GM12878 (cell line): ENCODE measurements at regions not wholly inside any gene's neighbourhood (a gene's known extent, or its start where the extent isn't known, plus 50 kb on each side); places are given as distances from the start of the nearest gene placed in this dataset.

Experiments used
- ATAC-seq: fragments of 200-7000 bp; cut with Tn5 transposase; 3 replicates; pipeline ENCODE4 v1.9.1; 2020; ENCODE audit warnings: mild to moderate bottlenecking, moderate library complexity
- BruUV-seq: library from RNA; stranded (reverse); fragments of 400-500 nt; replicated peaks from 2 replicates; lab custom pipeline; 2021; lab: Mats Ljungman, UMichigan
- CTCF ChIA-PET: fragments of 300-600 bp; sonication (Branson Sonifier 250); formaldehyde crosslinking; extraction: SDS; loops from one replicate; lab custom pipeline; 2021; ENCODE audit warnings: inconsistent platforms; lab: Yijun Ruan, JAX
- POLR2A ChIA-PET: fragments of 350-600 bp; formaldehyde crosslinking; extraction: SDS; loops from one replicate; lab custom pipeline; 2021; ENCODE audit warnings: inconsistent platforms; lab: Charles Lee
- RAD21 ChIA-PET: fragments of 300-600 bp; sonication (Branson Sonifier 250); formaldehyde crosslinking; loops from one replicate; lab custom pipeline; 2023; ENCODE audit warnings: antibody characterized with exemption; ENCODE audit not compliant: unreplicated experiment; lab: Charles Lee
- SMC1A ChIA-PET: fragments of 300-600 bp; sonication (Branson Sonifier 250); formaldehyde crosslinking; loops from one replicate; lab custom pipeline; 2023; ENCODE audit not compliant: unreplicated experiment, uncharacterized antibody; lab: Charles Lee
- DNase-seq: peaks from one replicate; pipeline ENCODE4 v3.0.0-alpha.2; 2011; ENCODE audit warnings: low read depth, low spot score
- FAIRE-seq: peaks from 3 replicates; lab custom pipeline; 2011; peaks lifted over from hg19 to GRCh38; lab: Jason Lieb, UNC
- H2AFZ ChIP-seq: 2 replicates; pipeline ENCODE4 v1.6.0; 2011; ENCODE audit warnings: low read depth, low read length, control low read depth; ENCODE audit not compliant: control insufficient read depth
- H3K27ac ChIP-seq: 2 replicates; pipeline ENCODE4 v1.5.1; 2011; ENCODE audit warnings: control low read depth; ENCODE audit not compliant: control insufficient read depth, insufficient read depth
- H3K27me3 ChIP-seq, 2 experiments: replicated peaks in 1 of 2; 2 replicates each; pipeline versions ENCODE4 v1.6.0 to v1.6.1; 2011; ENCODE audit warnings: low read length in 1 of 2; ENCODE audit not compliant: control insufficient read depth in 2 of 2, insufficient read depth in 2 of 2
- H3K36me3 ChIP-seq, 2 experiments: 2 replicates each; pipeline ENCODE4 v1.5.1; 2011; ENCODE audit warnings: low read length in 1 of 2; ENCODE audit not compliant: control insufficient read depth in 2 of 2, insufficient read depth in 2 of 2
- H3K4me1 ChIP-seq: 2 replicates; pipeline ENCODE4 v1.6.1; 2011; ENCODE audit warnings: mild to moderate bottlenecking, low read length, moderate library complexity, mixed read lengths; ENCODE audit not compliant: control insufficient read depth, insufficient read depth
- H3K4me2 ChIP-seq: 2 replicates; pipeline ENCODE4 v1.6.0; 2011; ENCODE audit warnings: control low read depth; ENCODE audit not compliant: control insufficient read depth, insufficient read depth
- H3K4me3 ChIP-seq: fragments of 200-600 bp; sonication (generic); 2 replicates; pipeline ENCODE4 v1.5.1; 2016
- H3K79me2 ChIP-seq: 2 replicates; pipeline ENCODE4 v1.6.0; 2011; ENCODE audit warnings: low read length; ENCODE audit not compliant: control insufficient read depth, insufficient read depth
- H3K9ac ChIP-seq: 2 replicates; pipeline ENCODE4 v1.8.0; 2011; ENCODE audit warnings: low read length, control low read depth, mixed read lengths; ENCODE audit not compliant: control insufficient read depth, insufficient read depth
- H3K9me3 ChIP-seq: replicated peaks from 3 replicates; pipeline ENCODE4 v1.5.1; 2011; ENCODE audit warnings: mild to moderate bottlenecking, low read length; ENCODE audit not compliant: control insufficient read depth, insufficient read depth
- H4K20me1 ChIP-seq: 2 replicates; pipeline ENCODE4 v1.6.0; 2011; ENCODE audit not compliant: control insufficient read depth, insufficient read depth
- ASH2L ChIP-seq: fragments of 300-600, 200-600 bp; sonication (generic); IDR thresholded peaks from 2 replicates; pipeline ENCODE4 v1.6.1; 2017; ENCODE audit warnings: low read depth, mild to moderate bottlenecking, borderline replicate concordance
- BHLHE40 ChIP-seq, 2 experiments: fragments of 450-650 bp in 1 of 2; IDR thresholded peaks; 2 replicates each; pipeline ENCODE4 v1.6.1; 2011 to 2017; ENCODE audit warnings: low read depth in 2 of 2, borderline replicate concordance in 1 of 2, improper control_type of control experiment in 1 of 2, low read length in 1 of 2, mild to moderate bottlenecking in 1 of 2
- BMI1 ChIP-seq: fragments of 450-650 bp; IDR thresholded peaks from 2 replicates; pipeline ENCODE4 v1.6.1; 2016; ENCODE audit warnings: mild to moderate bottlenecking, moderate library complexity, borderline replicate concordance
- EGR1 ChIP-seq, 2 experiments: IDR thresholded peaks; 1 replicate in 1 of 2; 2 replicates in 1 of 2; pipeline ENCODE4 v1.6.1; 2011 to 2012; ENCODE audit warnings: low read depth in 2 of 2, low read length in 2 of 2, borderline replicate concordance in 1 of 2, mild to moderate bottlenecking in 1 of 2, moderate library complexity in 1 of 2
- ESRRA ChIP-seq: IDR thresholded peaks from 2 replicates; pipeline ENCODE4 v1.6.1; 2012; ENCODE audit warnings: mild to moderate bottlenecking, low read length, improper control_type of control experiment
- HCFC1 ChIP-seq: fragments of 150-350 bp; IDR thresholded peaks from 2 replicates; pipeline ENCODE4 v1.6.1; 2014; ENCODE audit warnings: low read length
- HDAC2 ChIP-seq: fragments of 200-600 bp; sonication (generic); IDR thresholded peaks from 2 replicates; pipeline ENCODE4 v1.6.1; 2017
- IRF3 ChIP-seq: fragments of 450-650 bp; IDR thresholded peaks from 2 replicates; pipeline ENCODE4 v1.6.1; 2014; ENCODE audit warnings: mild to moderate bottlenecking
- LARP7 ChIP-seq: fragments of 450-650 bp; IDR thresholded peaks from 2 replicates; pipeline ENCODE4 v1.6.1; 2017; ENCODE audit warnings: mild to moderate bottlenecking
- MXI1 ChIP-seq: fragments of 150-350 bp; IDR thresholded peaks from 2 replicates; pipeline ENCODE4 v1.6.1; 2011; ENCODE audit warnings: low read depth, mild to moderate bottlenecking, inconsistent platforms, low read length, improper control_type of control experiment
- POU2F2 ChIP-seq: IDR thresholded peaks from 3 replicates; pipeline ENCODE4 v1.6.1; 2011; ENCODE audit warnings: low read depth, mild to moderate bottlenecking, low read length, borderline replicate concordance
- SMAD5 ChIP-seq: IDR thresholded peaks from 2 replicates; pipeline ENCODE4 v1.6.1; 2016; ENCODE audit warnings: antibody characterized with exemption, low read depth
- SMC3 ChIP-seq: IDR thresholded peaks from 2 replicates; pipeline ENCODE4 v1.6.1; 2011; ENCODE audit warnings: low read length, improper control_type of control experiment, borderline replicate concordance
- SPI1 ChIP-seq: IDR thresholded peaks from 2 replicates; pipeline ENCODE4 v1.6.1; 2011; ENCODE audit warnings: low read depth, mild to moderate bottlenecking, low read length, moderate library complexity, borderline replicate concordance; ENCODE audit not compliant: insufficient read depth
- TAF1 ChIP-seq: IDR thresholded peaks from 2 replicates; pipeline ENCODE4 v1.6.1; 2011; ENCODE audit warnings: mild to moderate bottlenecking, low read depth, low read length, borderline replicate concordance
- TCF3 ChIP-seq: IDR thresholded peaks from 2 replicates; pipeline ENCODE4 v1.6.1; 2012; ENCODE audit warnings: low read depth, mild to moderate bottlenecking, low read length, borderline replicate concordance; ENCODE audit not compliant: insufficient read depth
- TCF7 ChIP-seq: IDR thresholded peaks from 2 replicates; pipeline ENCODE4 v1.6.1; 2014; ENCODE audit warnings: antibody characterized with exemption, borderline replicate concordance
- USF1 ChIP-seq: IDR thresholded peaks from 2 replicates; pipeline ENCODE4 v1.6.1; 2011; ENCODE audit warnings: borderline replicate concordance, low read depth, mild to moderate bottlenecking, moderate library complexity, mixed read lengths, low read length; ENCODE audit not compliant: insufficient read depth; ENCODE audit errors: extremely low read length
- WRNIP1 ChIP-seq: IDR thresholded peaks from 2 replicates; pipeline ENCODE4 v1.6.1; 2011; ENCODE audit warnings: low read depth, low read length, improper control_type of control experiment, borderline replicate concordance
- ZBED1 ChIP-seq: IDR thresholded peaks from 2 replicates; pipeline ENCODE4 v1.6.1; 2016; ENCODE audit warnings: borderline replicate concordance
- WGBS: methylation state at CpG from one replicate; pipeline ENCODE4 v1.1.6; 2016; ENCODE audit warnings: low lambda C conversion rate; ENCODE audit not compliant: insufficient replicate concordance, insufficient coverage; ENCODE audit errors: missing lambda C conversion rate; 5-methylcytosine and 5-hydroxymethylcytosine counted together
- in situ Hi-C: fragments of 300-500 bp; cut with MboI; formaldehyde crosslinking; loops from 9 replicates; pipeline ENCODE4 v1.14.3; 2018; ENCODE audit warnings: mixed read lengths
- intact Hi-C: fragments of 100-400 bp; cut with micrococcal nuclease; formaldehyde crosslinking; loops from one replicate; pipeline ENCODE4 v1.14.2; 2022; ENCODE audit not compliant: unreplicated experiment

- H3K79me2 ChIP-seq = no peaks in the 10 kb centered on the region
- 0% methylated on average over 2 of the region's 2 CpGs for WGBS
- SMC1A ChIA-PET = interaction anchor here (0.6 kb wide), 1 partner anchor 24 kb away, joined by 3 read pairs; no protein-coding TSS in a partner anchor
- H3K36me3 ChIP-seq = no peaks in the 10 kb centered on the region
- no peaks in the 10 kb centered on the region for H3K4me1 ChIP-seq
- no peaks in the 10 kb centered on the region for H3K27me3 ChIP-seq
- no peak overlapping the region for H3K4me2 ChIP-seq
- RAD21 ChIA-PET = no interaction called here
- CTCF ChIA-PET = no interaction called here
- no TSS peak for BruUV-seq
- H4K20me1 ChIP-seq = no peaks in the 10 kb centered on the region
- ATAC-seq (no peak), DNase-seq (no peak), FAIRE-seq (no peak)
- no peak overlapping the region for H3K9ac ChIP-seq
- no peak overlapping the region for H3K27ac ChIP-seq
- no peaks in the 10 kb centered on the region for H3K9me3 ChIP-seq
- no peak overlapping the region for H2AFZ ChIP-seq
- no peak overlapping the region for H3K4me3 ChIP-seq
- TF ChIP-seq ZBED1 (no peak), BHLHE40 (IDR thresholded peaks at IDR 0.05; ENCODE audit: borderline replicate concordance in 1 of 2, low read depth in 2 of 2, low read length in 1 of 2) (no peak), BMI1 (no peak), ASH2L (no peak), TAF1 (no peak), IRF3 (no peak), LARP7 (no peak), SPI1 (no peak), TCF3 (no peak), WRNIP1 (no peak), ESRRA (no peak), POU2F2 (no peak), EGR1 (IDR thresholded peaks at IDR 0.05; ENCODE audit: borderline replicate concordance in 1 of 2, low read depth in 2 of 2, low read length in 2 of 2) (no peak), USF1 (no peak), HDAC2 (no peak), SMAD5 (no peak), MXI1 (no peak), SMC3 (no peak), HCFC1 (no peak), TCF7 (no peak)
- intact Hi-C loops = no loop called here
- in situ Hi-C loops = no loop called here
- POLR2A ChIA-PET = no interaction called here
Measured at GRCh38 chr14:43143106-43143505, 1364.0 kb downstream of the FSCB start.
